CD4-positive, alpha-beta T cell treated with Interleukin-1 beta for 1 hour (primary cell): ENCODE measurements at regions not wholly inside any gene's neighbourhood (a gene's known extent, or its start where the extent isn't known, plus 50 kb on each side); places are given as distances from the start of the nearest gene placed in this dataset.

ENCODE experiments used
- DNase-seq, 2 donors: peaks; one replicate each; pipeline ENCODE4 v3.0.0-alpha.2; 2020 to 2022

- no peak for DNase-seq
Observed at GRCh38 chr9:80086822-80087345, 515.1 kb downstream of the TLE4 start.

GRCh38 chr9:80086386-80086785 is 514.6 kb downstream of the TLE4 start:
- DNase-seq: no peak

GRCh38 chr9:80085668-80086067 is 513.9 kb downstream of the TLE4 start:
- DNase-seq: no peak

- no peak for DNase-seq
Observed at GRCh38 chr9:80082213-80082612, 510.4 kb downstream of the TLE4 start.

- no peak for DNase-seq
Observed at GRCh38 chr9:80078826-80079225, 507.1 kb downstream of the TLE4 start.

- no peak for DNase-seq
Observed at GRCh38 chr9:80077059-80077458, 505.3 kb downstream of the TLE4 start.

GRCh38 chr9:80076162-80076561 is 504.4 kb downstream of the TLE4 start:
- no peak for DNase-seq

GRCh38 chr9:80074439-80074838 is 502.7 kb downstream of the TLE4 start:
- no peak for DNase-seq

- no peak for DNase-seq
Observed at GRCh38 chr9:80072451-80072850, 500.7 kb downstream of the TLE4 start.

- DNase-seq: no peak
Observed at GRCh38 chr9:80070071-80070742, 498.4 kb downstream of the TLE4 start.

GRCh38 chr9:80066931-80067330 is 495.2 kb downstream of the TLE4 start:
- no peak for DNase-seq

GRCh38 chr9:80062567-80062966 is 490.8 kb downstream of the TLE4 start:
- no peak for DNase-seq

GRCh38 chr9:80061940-80062339 is 490.2 kb downstream of the TLE4 start:
- no peak for DNase-seq

GRCh38 chr9:80061096-80061495 is 489.3 kb downstream of the TLE4 start:
- DNase-seq: no peak

- no peak for DNase-seq
Observed at GRCh38 chr9:80059979-80060378, 488.2 kb downstream of the TLE4 start.

- DNase-seq: no peak
Observed at GRCh38 chr9:80059191-80059590, 487.4 kb downstream of the TLE4 start.

GRCh38 chr9:80052830-80053229 is 481.1 kb downstream of the TLE4 start:
- DNase-seq: no peak

- no peak for DNase-seq
Observed at GRCh38 chr9:80049096-80049782, 477.5 kb downstream of the TLE4 start.

GRCh38 chr9:80046481-80046880 is 474.7 kb downstream of the TLE4 start:
- no peak for DNase-seq

GRCh38 chr9:80041821-80042220 is 470.1 kb downstream of the TLE4 start:
- DNase-seq: no peak

- DNase-seq: no peak
Observed at GRCh38 chr9:80040457-80040856, 468.7 kb downstream of the TLE4 start.

- DNase-seq: no peak
Observed at GRCh38 chr9:80030801-80031200, 459.0 kb downstream of the TLE4 start.

- no peak for DNase-seq
Observed at GRCh38 chr9:80028501-80028900, 456.7 kb downstream of the TLE4 start.

- no peak for DNase-seq
Observed at GRCh38 chr9:80025796-80026520, 454.2 kb downstream of the TLE4 start.
